Body of pancreas (tissue), 4 donors: ENCODE measurements at regions not wholly inside any gene's neighbourhood (a gene's known extent, or its start where the extent isn't known, plus 50 kb on each side); places are given as distances from the start of the nearest gene placed in this dataset.

Experiments used
- CTCF ChIP-seq, 7 experiments: fragments of 450-650 bp in 4 of 7; fragments of 200-600 bp in 3 of 7; sonication (generic) in 3 of 7; IDR thresholded peaks; one replicate each; pipeline ENCODE4 v1.5.1; 2016 to 2019; ENCODE audit warnings: antibody characterized with exemption in 7 of 7
- POLR2A ChIP-seq, 3 donors: fragments of 450-650 bp; IDR thresholded peaks; one replicate each; pipeline ENCODE4 v1.6.1; 2016; ENCODE audit warnings: antibody characterized with exemption in 3 of 3, mild to moderate bottlenecking in 2 of 3

- TF ChIP-seq CTCF (IDR thresholded peaks at IDR 0.05) (no peak), POLR2A (IDR thresholded peaks at IDR 0.05) (no peak)
Observed at GRCh38 chr18:56030060-56030459, 442.1 kb upstream of the TCF4 start.
